Bone marrow (tissue), 2 donors: ENCODE measurements at regions not wholly inside any gene's neighbourhood (a gene's known extent, or its start where the extent isn't known, plus 50 kb on each side); places are given as distances from the start of the nearest gene placed in this dataset.

Experiments
- DNase-seq, 2 donors: peaks; one replicate each; lab custom pipeline; 2025; lab: John Stamatoyannopoulos, UW

GRCh38 chr3:82093641-82094040 is 332.2 kb upstream of the GBE1 start:
- no peak for DNase-seq

- no peak for DNase-seq
Measured at GRCh38 chr3:82088749-82089148, 327.3 kb upstream of the GBE1 start.

GRCh38 chr3:82087958-82088357 is 326.5 kb upstream of the GBE1 start:
- DNase-seq: no peak

GRCh38 chr3:82085851-82086475 is 324.5 kb upstream of the GBE1 start:
- DNase-seq: no peak

GRCh38 chr3:82085356-82085755 is 323.9 kb upstream of the GBE1 start:
- no peak for DNase-seq

- DNase-seq: no peak
Measured at GRCh38 chr3:82084824-82085223, 323.4 kb upstream of the GBE1 start.

- DNase-seq: no peak
Measured at GRCh38 chr3:82082796-82083195, 321.4 kb upstream of the GBE1 start.

GRCh38 chr3:82081351-82081750 is 319.9 kb upstream of the GBE1 start:
- DNase-seq: no peak

- no peak for DNase-seq
Measured at GRCh38 chr3:82080792-82081191, 319.3 kb upstream of the GBE1 start.

- no peak for DNase-seq
Measured at GRCh38 chr3:82080261-82080660, 318.8 kb upstream of the GBE1 start.

GRCh38 chr3:82079335-82079890 is 318.0 kb upstream of the GBE1 start:
- no peak for DNase-seq

GRCh38 chr3:82078246-82078645 is 316.8 kb upstream of the GBE1 start:
- no peak for DNase-seq

- DNase-seq: no peak
Measured at GRCh38 chr3:82067420-82067819, 306.0 kb upstream of the GBE1 start.

- DNase-seq: no peak
Measured at GRCh38 chr3:82058809-82059208, 297.4 kb upstream of the GBE1 start.

- DNase-seq: no peak
Measured at GRCh38 chr3:82055792-82056191, 294.3 kb upstream of the GBE1 start.

- DNase-seq: no peak
Measured at GRCh38 chr3:82054849-82055248, 293.4 kb upstream of the GBE1 start.

- DNase-seq: no peak
Measured at GRCh38 chr3:82053236-82053635, 291.8 kb upstream of the GBE1 start.

- no peak for DNase-seq
Measured at GRCh38 chr3:82050382-82050781, 288.9 kb upstream of the GBE1 start.

GRCh38 chr3:82048711-82049110 is 287.3 kb upstream of the GBE1 start:
- no peak for DNase-seq

- DNase-seq: no peak
Measured at GRCh38 chr3:82044930-82045705, 283.7 kb upstream of the GBE1 start.

GRCh38 chr3:82038556-82038955 is 277.1 kb upstream of the GBE1 start:
- DNase-seq: no peak

GRCh38 chr3:82033186-82033585 is 271.7 kb upstream of the GBE1 start:
- no peak for DNase-seq

- no peak for DNase-seq
Measured at GRCh38 chr3:82031596-82031995, 270.2 kb upstream of the GBE1 start.

GRCh38 chr3:82030916-82031315 is 269.5 kb upstream of the GBE1 start:
- no peak for DNase-seq
